ENCODE measurements at regions not wholly inside any gene's neighbourhood (a gene's known extent, or its start where the extent isn't known, plus 50 kb on each side); places are given as distances from the start of the nearest gene placed in this dataset.

DNA sequence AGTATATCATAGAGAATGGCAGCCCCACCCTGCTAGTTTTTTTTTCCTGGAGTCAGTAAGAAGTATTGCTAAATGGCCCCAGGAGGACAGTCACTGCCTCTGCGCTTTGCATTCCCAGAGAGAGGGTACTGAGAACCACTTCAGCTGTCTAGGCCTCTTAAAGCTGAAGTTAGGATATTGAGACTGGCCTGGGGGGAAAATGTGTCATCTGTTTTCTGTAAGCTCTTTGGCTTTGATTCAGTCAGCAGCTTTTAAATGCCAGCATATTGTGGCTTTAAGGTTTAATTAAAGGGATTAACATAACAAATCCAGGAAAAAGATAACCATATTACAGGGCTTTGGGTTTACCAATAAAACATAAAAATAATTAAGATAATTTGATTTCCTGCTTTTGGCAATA, 852.0 kb downstream of the PCDH18 start:
- H3K9me3 ChIP-seq (replicated peaks; ENCODE audit: control insufficient read depth, insufficient read depth, low read length): no peaks in the 10 kb centered on the region
- H3K4me1 ChIP-seq (ENCODE audit: control insufficient read depth, insufficient read depth, low read length): no peaks in the 10 kb centered on the region
- no peaks in the 10 kb centered on the region for H3K36me3 ChIP-seq (ENCODE audit: control insufficient read depth in 2 of 2, insufficient read depth in 2 of 2, low read length in 1 of 2)
- TF ChIP-seq ZBED1 (IDR thresholded peaks at IDR 0.05; ENCODE audit: borderline replicate concordance): no peak
- TF ChIP-seq SIX5 (IDR thresholded peaks at IDR 0.05; ENCODE audit: low read depth, low read length, severe bottlenecking): no peak
- no peak for TF ChIP-seq TCF7 (IDR thresholded peaks at IDR 0.05; ENCODE audit: borderline replicate concordance)
- TF ChIP-seq, protein P1, sequence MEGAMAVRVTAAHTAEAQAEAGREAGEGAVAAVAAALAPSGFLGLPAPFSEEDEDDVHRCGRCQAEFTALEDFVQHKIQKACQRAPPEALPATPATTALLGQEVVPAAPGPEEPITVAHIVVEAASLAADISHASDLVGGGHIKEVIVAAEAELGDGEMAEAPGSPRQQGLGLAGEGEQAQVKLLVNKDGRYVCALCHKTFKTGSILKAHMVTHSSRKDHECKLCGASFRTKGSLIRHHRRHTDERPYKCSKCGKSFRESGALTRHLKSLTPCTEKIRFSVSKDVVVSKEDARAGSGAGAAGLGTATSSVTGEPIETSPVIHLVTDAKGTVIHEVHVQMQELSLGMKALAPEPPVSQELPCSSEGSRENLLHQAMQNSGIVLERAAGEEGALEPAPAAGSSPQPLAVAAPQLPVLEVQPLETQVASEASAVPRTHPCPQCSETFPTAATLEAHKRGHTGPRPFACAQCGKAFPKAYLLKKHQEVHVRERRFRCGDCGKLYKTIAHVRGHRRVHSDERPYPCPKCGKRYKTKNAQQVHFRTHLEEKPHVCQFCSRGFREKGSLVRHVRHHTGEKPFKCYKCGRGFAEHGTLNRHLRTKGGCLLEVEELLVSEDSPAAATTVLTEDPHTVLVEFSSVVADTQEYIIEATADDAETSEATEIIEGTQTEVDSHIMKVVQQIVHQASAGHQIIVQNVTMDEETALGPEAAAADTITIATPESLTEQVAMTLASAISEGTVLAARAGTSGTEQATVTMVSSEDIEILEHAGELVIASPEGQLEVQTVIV (IDR thresholded peaks at IDR 0.05; ENCODE audit: borderline replicate concordance, partially characterized antibody): no peak
- no peak for TF ChIP-seq NRF1 (conservative IDR thresholded peaks at IDR 0.05; ENCODE audit: low read depth, low read length)
- TF ChIP-seq ETV6 (conservative IDR thresholded peaks at IDR 0.05 in 1 of 2, IDR thresholded peaks at IDR 0.05 in 1 of 2; ENCODE audit: borderline replicate concordance in 1 of 2, low read depth in 1 of 2): no peak
- no peak for TF ChIP-seq SREBF1 (IDR thresholded peaks at IDR 0.05; ENCODE audit: low read length)
- no peak for TF ChIP-seq CHD1 (IDR thresholded peaks at IDR 0.05; ENCODE audit: low read depth, low read length)
- no peak for TF ChIP-seq MEF2B (IDR thresholded peaks at IDR 0.05; ENCODE audit: partially characterized antibody, poor library complexity, severe bottlenecking)
- TF ChIP-seq RUNX3 (IDR thresholded peaks at IDR 0.05; ENCODE audit: low read length): no peak
- no peak for TF ChIP-seq POLR2AphosphoS2 (IDR thresholded peaks at IDR 0.05; ENCODE audit: low read depth, low read length)
- TF ChIP-seq ZNF207 (IDR thresholded peaks at IDR 0.05; ENCODE audit: borderline replicate concordance): no peak
- TF ChIP-seq WRNIP1 (IDR thresholded peaks at IDR 0.05; ENCODE audit: borderline replicate concordance, low read depth, low read length): no peak
- TF ChIP-seq BRCA1 (IDR thresholded peaks at IDR 0.05; ENCODE audit: low read depth, low read length): no peak
- TF ChIP-seq SMAD1 (IDR thresholded peaks at IDR 0.05; ENCODE audit: low read depth, partially characterized antibody): no peak
- no peak for TF ChIP-seq SPI1 (IDR thresholded peaks at IDR 0.05; ENCODE audit: borderline replicate concordance, insufficient read depth, low read depth, low read length)
- TF ChIP-seq RBBP5 (conservative IDR thresholded peaks at IDR 0.05): no peak
- no peak for TF ChIP-seq FOXK2 (IDR thresholded peaks at IDR 0.05)
- H2AFZ ChIP-seq (ENCODE audit: control insufficient read depth, low read depth, low read length): no peak overlapping the region
- H3K4me3 ChIP-seq: no peak overlapping the region
- no peak for DNase-seq (ENCODE audit: low read depth, low spot score)
- CTCF ChIA-PET: no interaction called here
- H3K79me2 ChIP-seq (ENCODE audit: control insufficient read depth, insufficient read depth, low read length): no peaks in the 10 kb centered on the region
- no peak for FAIRE-seq
- no peak overlapping the region for H3K4me2 ChIP-seq (ENCODE audit: control insufficient read depth, insufficient read depth)
- SMC1A ChIA-PET (ENCODE audit: uncharacterized antibody, unreplicated experiment): interaction anchor here (0.6 to 2.5 kb wide), 4 partner anchors 9 to 187 kb away, joined by 3 to 13 read pairs (median 4); no protein-coding TSS in a partner anchor
- POLR2A ChIA-PET: interaction anchor here (0.7 kb wide), 3 partner anchors 11 to 766 kb away, joined by 3 read pairs; no protein-coding TSS in a partner anchor
- BruUV-seq (replicated peaks): no TSS peak
- intact Hi-C loops (cut with micrococcal nuclease; ENCODE audit: unreplicated experiment): no loop called here
- RAD21 ChIA-PET (ENCODE audit: unreplicated experiment): interaction anchor here (1.1 to 1.2 kb wide), 2 partner anchors 9 to 29 kb away, joined by 3 to 4 read pairs; no protein-coding TSS in a partner anchor
- 39% methylated on average over 1 of the region's 1 CpG for WGBS (ENCODE audit: insufficient coverage, insufficient replicate concordance, low lambda C conversion rate, missing lambda C conversion rate)
- no peak for ATAC-seq
- in situ Hi-C loops (cut with MboI): no loop called here
- H3K27me3 ChIP-seq (replicated peaks in 1 of 2; ENCODE audit: control insufficient read depth in 2 of 2, insufficient read depth in 2 of 2, low read length in 1 of 2): no peaks in the 10 kb centered on the region; a peak in 1 of 4 replicates
- H3K27ac ChIP-seq (ENCODE audit: control insufficient read depth, insufficient read depth): no peak overlapping the region
- H3K9ac ChIP-seq (ENCODE audit: control insufficient read depth, insufficient read depth, low read length): no peak overlapping the region
- no peaks in the 10 kb centered on the region for H4K20me1 ChIP-seq (ENCODE audit: control insufficient read depth, insufficient read depth)
